Tibial nerve (tissue), 4 donors: ENCODE measurements at regions not wholly inside any gene's neighbourhood (a gene's known extent, or its start where the extent isn't known, plus 50 kb on each side); places are given as distances from the start of the nearest gene placed in this dataset.

ENCODE experiments used
- CTCF ChIP-seq, 5 experiments: fragments of 200-600 bp in 3 of 5; fragments of 450-650 bp in 2 of 5; sonication (generic) in 3 of 5; IDR thresholded peaks; one replicate each; pipeline ENCODE4 v1.5.1; 2016 to 2019; ENCODE audit warnings: antibody characterized with exemption in 5 of 5, mild to moderate bottlenecking in 3 of 5, moderate library complexity in 2 of 5
- EP300 ChIP-seq, 2 donors: sonication (generic); formaldehyde crosslinking; IDR thresholded peaks; one replicate each; pipeline ENCODE4 v1.6.1; 2017; ENCODE audit warnings: antibody characterized with exemption in 2 of 2, mild to moderate bottlenecking in 1 of 2
- POLR2A ChIP-seq, 2 donors: fragments of 450-650 bp; IDR thresholded peaks; one replicate each; pipeline ENCODE4 v1.6.1; 2017; ENCODE audit warnings: antibody characterized with exemption in 2 of 2, mild to moderate bottlenecking in 2 of 2, moderate library complexity in 2 of 2

- no peak for TF ChIP-seq CTCF (IDR thresholded peaks at IDR 0.05)
- TF ChIP-seq POLR2A (IDR thresholded peaks at IDR 0.05): no peak
- TF ChIP-seq EP300 (IDR thresholded peaks at IDR 0.05): no peak
These were observed 264.5 kb upstream of the SEMA3C start for GRCh38 chr7:81183326-81183725.
